ENCODE measurements at regions not wholly inside any gene's neighbourhood (a gene's known extent, or its start where the extent isn't known, plus 50 kb on each side); places are given as distances from the start of the nearest gene placed in this dataset.

DNA sequence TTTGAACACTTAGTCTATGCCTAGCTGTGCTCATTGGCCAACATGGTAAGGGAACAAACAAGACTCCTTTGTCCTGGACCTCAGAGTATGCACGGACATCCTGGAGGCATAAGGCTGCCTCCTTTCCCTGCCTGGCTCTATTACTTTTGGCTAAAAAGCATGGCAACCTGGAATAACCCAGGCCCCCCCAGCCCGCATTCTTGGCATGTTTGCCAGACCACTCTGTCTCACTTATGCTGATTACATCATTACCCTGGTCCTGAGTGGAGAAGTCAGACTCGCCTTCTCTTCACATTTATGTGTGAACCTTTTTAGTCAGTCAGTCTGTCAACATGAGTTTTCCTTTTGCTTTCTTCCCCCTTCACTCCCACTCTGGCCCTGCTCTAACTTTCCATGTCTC lies 58.0 kb upstream of the ELK3 start:
- Histone ChIP-seq H3K23ac (ENCODE audit: low read length) (peak overlapping the region; percentile 89), H3K56ac (ENCODE audit: low read length) (peak overlapping the region; percentile 42), H3K4me3 (ENCODE audit: low read length) (no peak overlapping the region), H4K8ac (ENCODE audit: low read depth, low read length) (no peak overlapping the region), H3K36me3 (ENCODE audit: control insufficient read depth, insufficient read depth, low read length) (no peaks in the 10 kb centered on the region), H2BK15ac (replicated peaks; ENCODE audit: low read depth) (no peak overlapping the region), H3K9ac (ENCODE audit: low read length) (no peak overlapping the region), H4K5ac (ENCODE audit: low read length) (no peak overlapping the region), H3K4me2 (ENCODE audit: low read length) (no peak overlapping the region), H3K27ac (ENCODE audit: low read depth, low read length) (no peak overlapping the region), H2BK5ac (ENCODE audit: low read length) (peak overlapping the region; percentile 30), H3K18ac (ENCODE audit: low read length) (no peak overlapping the region), H3K79me2 (ENCODE audit: control insufficient read depth, insufficient read depth, low read length) (no peaks in the 10 kb centered on the region), H3K4ac (ENCODE audit: low read depth, low read length) (no peak overlapping the region), H2BK120ac (ENCODE audit: low read depth, low read length) (no peak overlapping the region), H3K27me3 (ENCODE audit: insufficient read depth, low read length, poor library complexity) (no peaks in the 10 kb centered on the region), H2AK5ac (ENCODE audit: low read length) (no peak overlapping the region), H3K79me1 (ENCODE audit: low read length) (no peaks in the 10 kb centered on the region), H3K4me1 (ENCODE audit: control insufficient read depth, low read depth, low read length) (peaks cover 2% of the 10 kb centered on the region)
- WGBS (ENCODE audit: extremely low coverage, insufficient coverage, low lambda C conversion rate), result no CpG with 5 or more reads among the region's 3 CpGs
- DNase-seq, result peak; percentile 74

GRCh38 chr12:96136725-96137378 lies 57.3 kb upstream of the ELK3 start:
- no peak overlapping the region for H3K4me3 ChIP-seq (ENCODE audit: low read length)
- H3K4me1 ChIP-seq (ENCODE audit: control insufficient read depth, low read depth, low read length), result peaks cover 2% of the 10 kb centered on the region
- H2BK120ac ChIP-seq (ENCODE audit: low read depth, low read length), result no peak overlapping the region
- H3K23ac ChIP-seq (ENCODE audit: low read length), result no peak overlapping the region
- no peak overlapping the region for H3K27ac ChIP-seq (ENCODE audit: low read depth, low read length)
- H3K4ac ChIP-seq (ENCODE audit: low read depth, low read length), result no peak overlapping the region
- H3K4me2 ChIP-seq (ENCODE audit: low read length), result no peak overlapping the region
- no peak overlapping the region for H3K18ac ChIP-seq (ENCODE audit: low read length)
- no peak overlapping the region for H4K8ac ChIP-seq (ENCODE audit: low read depth, low read length)
- no peak overlapping the region for H3K9ac ChIP-seq (ENCODE audit: low read length)
- no peaks in the 10 kb centered on the region for H3K27me3 ChIP-seq (ENCODE audit: insufficient read depth, low read length, poor library complexity)
- no CpG with 5 or more reads among the region's 4 CpGs for WGBS (ENCODE audit: extremely low coverage, insufficient coverage, low lambda C conversion rate)
- no peaks in the 10 kb centered on the region for H3K36me3 ChIP-seq (ENCODE audit: control insufficient read depth, insufficient read depth, low read length)
- H2BK5ac ChIP-seq (ENCODE audit: low read length), result no peak overlapping the region
- no peak overlapping the region for H4K5ac ChIP-seq (ENCODE audit: low read length)
- H2AK5ac ChIP-seq (ENCODE audit: low read length), result no peak overlapping the region
- no peaks in the 10 kb centered on the region for H3K79me2 ChIP-seq (ENCODE audit: control insufficient read depth, insufficient read depth, low read length)
- no peaks in the 10 kb centered on the region for H3K79me1 ChIP-seq (ENCODE audit: low read length)
- peak overlapping the region; percentile 25 for H3K56ac ChIP-seq (ENCODE audit: low read length)
- H2BK15ac ChIP-seq (replicated peaks; ENCODE audit: low read depth), result no peak overlapping the region
- no peak for DNase-seq

- no peak overlapping the region for H3K56ac ChIP-seq (ENCODE audit: low read length)
- H3K27ac ChIP-seq (ENCODE audit: low read depth, low read length), result no peak overlapping the region
- no peak overlapping the region for H3K9ac ChIP-seq (ENCODE audit: low read length)
- H3K27me3 ChIP-seq (ENCODE audit: insufficient read depth, low read length, poor library complexity), result no peaks in the 10 kb centered on the region
- no peak overlapping the region for H2BK120ac ChIP-seq (ENCODE audit: low read depth, low read length)
- no peak overlapping the region for H3K23ac ChIP-seq (ENCODE audit: low read length)
- H4K8ac ChIP-seq (ENCODE audit: low read depth, low read length), result no peak overlapping the region
- no peak overlapping the region for H2AK5ac ChIP-seq (ENCODE audit: low read length)
- H3K79me2 ChIP-seq (ENCODE audit: control insufficient read depth, insufficient read depth, low read length), result no peaks in the 10 kb centered on the region
- no peak overlapping the region for H2BK15ac ChIP-seq (replicated peaks; ENCODE audit: low read depth)
- peaks cover 2% of the 10 kb centered on the region for H3K4me1 ChIP-seq (ENCODE audit: control insufficient read depth, low read depth, low read length)
- no peak overlapping the region for H4K5ac ChIP-seq (ENCODE audit: low read length)
- no peak overlapping the region for H3K4ac ChIP-seq (ENCODE audit: low read depth, low read length)
- WGBS (ENCODE audit: extremely low coverage, insufficient coverage, low lambda C conversion rate), result no CpG with 5 or more reads among the region's 2 CpGs
- no peak overlapping the region for H2BK5ac ChIP-seq (ENCODE audit: low read length)
- no peak overlapping the region for H3K4me2 ChIP-seq (ENCODE audit: low read length)
- H3K79me1 ChIP-seq (ENCODE audit: low read length), result no peaks in the 10 kb centered on the region
- H3K4me3 ChIP-seq (ENCODE audit: low read length), result no peak overlapping the region
- H3K36me3 ChIP-seq (ENCODE audit: control insufficient read depth, insufficient read depth, low read length), result no peaks in the 10 kb centered on the region
- DNase-seq, result no peak
- H3K18ac ChIP-seq (ENCODE audit: low read length), result no peak overlapping the region
Measured at GRCh38 chr12:96140174-96140573, 54.0 kb upstream of the ELK3 start.

- Histone ChIP-seq H3K9ac (ENCODE audit: low read length) (no peak overlapping the region), H2BK120ac (ENCODE audit: low read depth, low read length) (no peak overlapping the region), H2BK15ac (replicated peaks; ENCODE audit: low read depth) (no peak overlapping the region), H3K36me3 (ENCODE audit: control insufficient read depth, insufficient read depth, low read length) (no peaks in the 10 kb centered on the region), H3K4me3 (ENCODE audit: low read length) (no peak overlapping the region), H3K4me1 (ENCODE audit: control insufficient read depth, low read depth, low read length) (no peaks in the 10 kb centered on the region), H2BK5ac (ENCODE audit: low read length) (no peak overlapping the region), H3K56ac (ENCODE audit: low read length) (no peak overlapping the region), H3K27me3 (ENCODE audit: insufficient read depth, low read length, poor library complexity) (no peaks in the 10 kb centered on the region), H4K8ac (ENCODE audit: low read depth, low read length) (no peak overlapping the region), H4K5ac (ENCODE audit: low read length) (no peak overlapping the region), H2AK5ac (ENCODE audit: low read length) (no peak overlapping the region), H3K4me2 (ENCODE audit: low read length) (no peak overlapping the region), H3K27ac (ENCODE audit: low read depth, low read length) (no peak overlapping the region), H3K23ac (ENCODE audit: low read length) (no peak overlapping the region), H3K4ac (ENCODE audit: low read depth, low read length) (no peak overlapping the region), H3K18ac (ENCODE audit: low read length) (no peak overlapping the region), H3K79me1 (ENCODE audit: low read length) (no peaks in the 10 kb centered on the region), H3K79me2 (ENCODE audit: control insufficient read depth, insufficient read depth, low read length) (no peaks in the 10 kb centered on the region)
- DNase-seq, result no peak
- WGBS (ENCODE audit: extremely low coverage, insufficient coverage, low lambda C conversion rate), result no CpG with 5 or more reads among the region's 5 CpGs
Measured at GRCh38 chr12:96141216-96141912, 52.8 kb upstream of the ELK3 start.

- H3K36me3 ChIP-seq (ENCODE audit: control insufficient read depth, insufficient read depth, low read length), result no peaks in the 10 kb centered on the region
- no peak overlapping the region for H4K8ac ChIP-seq (ENCODE audit: low read depth, low read length)
- no peak overlapping the region for H4K5ac ChIP-seq (ENCODE audit: low read length)
- no peaks in the 10 kb centered on the region for H3K79me2 ChIP-seq (ENCODE audit: control insufficient read depth, insufficient read depth, low read length)
- H2BK120ac ChIP-seq (ENCODE audit: low read depth, low read length), result no peak overlapping the region
- H3K23ac ChIP-seq (ENCODE audit: low read length), result no peak overlapping the region
- no peak overlapping the region for H3K4ac ChIP-seq (ENCODE audit: low read depth, low read length)
- no peak for DNase-seq
- no peaks in the 10 kb centered on the region for H3K27me3 ChIP-seq (ENCODE audit: insufficient read depth, low read length, poor library complexity)
- H2AK5ac ChIP-seq (ENCODE audit: low read length), result no peak overlapping the region
- no peak overlapping the region for H3K56ac ChIP-seq (ENCODE audit: low read length)
- no peak overlapping the region for H3K18ac ChIP-seq (ENCODE audit: low read length)
- H3K4me1 ChIP-seq (ENCODE audit: control insufficient read depth, low read depth, low read length), result no peaks in the 10 kb centered on the region
- no peak overlapping the region for H3K4me2 ChIP-seq (ENCODE audit: low read length)
- no peak overlapping the region for H3K4me3 ChIP-seq (ENCODE audit: low read length)
- no peak overlapping the region for H2BK5ac ChIP-seq (ENCODE audit: low read length)
- H2BK15ac ChIP-seq (replicated peaks; ENCODE audit: low read depth), result no peak overlapping the region
- no peak overlapping the region for H3K9ac ChIP-seq (ENCODE audit: low read length)
- H3K79me1 ChIP-seq (ENCODE audit: low read length), result no peaks in the 10 kb centered on the region
- no CpG with 5 or more reads among the region's 6 CpGs for WGBS (ENCODE audit: extremely low coverage, insufficient coverage, low lambda C conversion rate)
- no peak overlapping the region for H3K27ac ChIP-seq (ENCODE audit: low read depth, low read length)
Measured at GRCh38 chr12:96143392-96143791, 50.8 kb upstream of the ELK3 start.

All from mesendoderm (in vitro differentiated cells).